ENCODE measurements at regions not wholly inside any gene's neighbourhood (a gene's known extent, or its start where the extent isn't known, plus 50 kb on each side); places are given as distances from the start of the nearest gene placed in this dataset.

GRCh38 chr6:5943591-5943990 is 63.1 kb downstream of the NRN1 start:
- TF ChIP-seq, protein P1, sequence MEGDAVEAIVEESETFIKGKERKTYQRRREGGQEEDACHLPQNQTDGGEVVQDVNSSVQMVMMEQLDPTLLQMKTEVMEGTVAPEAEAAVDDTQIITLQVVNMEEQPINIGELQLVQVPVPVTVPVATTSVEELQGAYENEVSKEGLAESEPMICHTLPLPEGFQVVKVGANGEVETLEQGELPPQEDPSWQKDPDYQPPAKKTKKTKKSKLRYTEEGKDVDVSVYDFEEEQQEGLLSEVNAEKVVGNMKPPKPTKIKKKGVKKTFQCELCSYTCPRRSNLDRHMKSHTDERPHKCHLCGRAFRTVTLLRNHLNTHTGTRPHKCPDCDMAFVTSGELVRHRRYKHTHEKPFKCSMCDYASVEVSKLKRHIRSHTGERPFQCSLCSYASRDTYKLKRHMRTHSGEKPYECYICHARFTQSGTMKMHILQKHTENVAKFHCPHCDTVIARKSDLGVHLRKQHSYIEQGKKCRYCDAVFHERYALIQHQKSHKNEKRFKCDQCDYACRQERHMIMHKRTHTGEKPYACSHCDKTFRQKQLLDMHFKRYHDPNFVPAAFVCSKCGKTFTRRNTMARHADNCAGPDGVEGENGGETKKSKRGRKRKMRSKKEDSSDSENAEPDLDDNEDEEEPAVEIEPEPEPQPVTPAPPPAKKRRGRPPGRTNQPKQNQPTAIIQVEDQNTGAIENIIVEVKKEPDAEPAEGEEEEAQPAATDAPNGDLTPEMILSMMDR (IDR thresholded peaks at IDR 0.05) = no peak
- TF ChIP-seq GATA2 (CRISPR knock-in tag; IDR thresholded peaks at IDR 0.05) (no peak), PBX3 (IDR thresholded peaks at IDR 0.05) (no peak), MAX (IDR thresholded peaks at IDR 0.05; ENCODE audit: low read depth) (no peak), RFX5 (IDR thresholded peaks at IDR 0.05; ENCODE audit: low read length) (no peak), RAD21 (IDR thresholded peaks at IDR 0.05; ENCODE audit: low read length) (no peak)

Measured in SK-N-SH (cell line).